ENCODE measurements at regions not wholly inside any gene's neighbourhood (a gene's known extent, or its start where the extent isn't known, plus 50 kb on each side); places are given as distances from the start of the nearest gene placed in this dataset.

GRCh38 chr14:75372260-75372659, 55.6 kb upstream of the JDP2 start:
- DNase-seq = no peak

GRCh38 chr14:75373133-75373532, 54.7 kb upstream of the JDP2 start:
- no peak for DNase-seq

GRCh38 chr14:75373616-75374015, 54.2 kb upstream of the JDP2 start:
- no peak for DNase-seq

GRCh38 chr14:75374911-75375310, 52.9 kb upstream of the JDP2 start:
- no peak for DNase-seq

GRCh38 chr14:75375983-75376382, 51.8 kb upstream of the JDP2 start:
- no peak for DNase-seq

All from RPMI8226 (cell line).